ENCODE measurements at regions not wholly inside any gene's neighbourhood (a gene's known extent, or its start where the extent isn't known, plus 50 kb on each side); places are given as distances from the start of the nearest gene placed in this dataset.

DNA sequence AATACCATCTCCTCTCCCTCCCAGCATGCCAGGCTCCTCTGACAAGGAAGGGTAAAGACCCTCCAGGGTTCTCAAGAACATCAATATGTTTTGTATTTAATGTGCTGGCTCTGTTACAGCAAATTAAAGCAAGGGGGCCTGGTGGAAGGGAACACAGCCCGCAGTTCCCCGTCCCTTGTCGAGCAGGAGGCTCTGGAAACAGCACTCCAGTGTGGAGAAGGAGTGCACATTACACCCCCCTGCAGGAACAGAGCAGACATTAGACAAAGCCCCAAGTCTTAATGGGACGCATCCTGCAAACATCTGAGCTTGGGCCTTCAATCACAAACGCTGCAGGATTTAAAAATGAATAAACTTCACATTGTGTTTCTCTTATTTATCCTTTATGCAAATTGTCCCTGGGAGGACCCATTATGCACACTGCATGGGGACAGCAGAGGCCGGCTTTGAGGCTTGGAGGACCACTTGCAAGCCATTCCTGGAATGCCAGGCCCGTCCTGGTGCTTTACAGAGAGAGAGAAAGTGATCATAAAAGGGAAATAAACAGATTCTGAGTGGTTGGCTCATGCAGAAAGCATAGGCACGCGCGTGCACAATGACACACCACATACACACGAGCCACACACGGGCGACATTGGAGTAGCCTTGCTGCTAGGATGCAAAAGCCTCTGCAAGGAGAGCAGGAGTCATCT is 328.7 kb downstream of the SMAD2 start:
- no peak overlapping the region for H3K4me2 ChIP-seq (ENCODE audit: low read depth, low read length, poor library complexity, severe bottlenecking)
- peaks cover 6% of the 10 kb centered on the region for H3K4me1 ChIP-seq (ENCODE audit: low read length)
- H3K79me2 ChIP-seq (ENCODE audit: low read length), result no peaks in the 10 kb centered on the region
- no peaks in the 10 kb centered on the region for H3K27me3 ChIP-seq (ENCODE audit: low read length)
- H3K9me3 ChIP-seq (ENCODE audit: low read length), result no peaks in the 10 kb centered on the region
- H3K27ac ChIP-seq (ENCODE audit: low read length), result no peak overlapping the region
- H3K9ac ChIP-seq (ENCODE audit: low read length), result no peak overlapping the region
- H4K20me1 ChIP-seq (ENCODE audit: insufficient read depth, low read depth, low read length), result no peaks in the 10 kb centered on the region
- no peak overlapping the region for H2AFZ ChIP-seq (ENCODE audit: low read length)
- no peak overlapping the region for H3K4me3 ChIP-seq (ENCODE audit: low read length)
- H3K9me2 ChIP-seq (replicated peaks; ENCODE audit: insufficient read depth, low read length), result no peaks in the 10 kb centered on the region
- H3K36me3 ChIP-seq (ENCODE audit: insufficient read depth, low read length), result no peaks in the 10 kb centered on the region
- DNase-seq, result no peak

DNA sequence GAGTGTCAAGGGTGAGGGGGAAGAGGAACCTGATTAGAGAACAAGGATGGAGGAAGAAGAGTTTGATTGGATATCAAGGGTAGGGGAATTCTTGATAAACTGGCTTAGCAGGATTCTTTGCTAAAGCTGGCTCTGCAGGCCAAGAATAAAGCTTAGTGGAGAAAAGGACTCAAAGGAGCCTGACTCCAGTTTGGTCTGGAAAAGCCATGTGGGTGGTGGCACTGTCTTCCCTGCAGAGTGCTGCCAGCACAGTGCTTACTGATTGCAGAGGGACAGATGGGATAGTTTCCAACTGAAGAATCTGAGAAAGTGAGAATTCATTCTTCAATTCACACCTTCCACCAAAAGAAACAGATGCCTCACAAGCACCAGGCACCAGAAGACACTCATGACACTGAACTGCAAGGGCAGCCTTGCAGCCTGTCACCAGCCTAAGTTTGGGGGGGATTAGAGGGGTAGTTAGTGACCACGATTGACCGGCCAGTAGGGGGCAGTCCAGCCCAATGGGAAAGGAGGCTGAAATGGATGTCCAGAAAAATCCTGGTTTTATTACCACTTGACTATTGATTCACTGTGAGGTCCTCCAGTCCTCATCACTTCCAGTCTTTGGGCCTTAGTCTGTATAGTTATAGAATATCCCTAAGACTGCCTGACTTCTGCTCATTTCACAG is 334.5 kb downstream of the SMAD2 start:
- Histone ChIP-seq H3K4me1 (ENCODE audit: low read length) (no peaks in the 10 kb centered on the region), H3K27ac (ENCODE audit: low read length) (no peak overlapping the region), H3K9me2 (replicated peaks; ENCODE audit: insufficient read depth, low read length) (no peaks in the 10 kb centered on the region), H3K9ac (ENCODE audit: low read length) (no peak overlapping the region), H3K79me2 (ENCODE audit: low read length) (no peaks in the 10 kb centered on the region), H2AFZ (ENCODE audit: low read length) (no peak overlapping the region), H3K9me3 (ENCODE audit: low read length) (no peaks in the 10 kb centered on the region), H4K20me1 (ENCODE audit: insufficient read depth, low read depth, low read length) (no peaks in the 10 kb centered on the region), H3K4me2 (ENCODE audit: low read depth, low read length, poor library complexity, severe bottlenecking) (no peak overlapping the region), H3K36me3 (ENCODE audit: insufficient read depth, low read length) (no peaks in the 10 kb centered on the region), H3K27me3 (ENCODE audit: low read length) (no peaks in the 10 kb centered on the region), H3K4me3 (ENCODE audit: low read length) (no peak overlapping the region)
- DNase-seq, result peak; percentile 82

DNA sequence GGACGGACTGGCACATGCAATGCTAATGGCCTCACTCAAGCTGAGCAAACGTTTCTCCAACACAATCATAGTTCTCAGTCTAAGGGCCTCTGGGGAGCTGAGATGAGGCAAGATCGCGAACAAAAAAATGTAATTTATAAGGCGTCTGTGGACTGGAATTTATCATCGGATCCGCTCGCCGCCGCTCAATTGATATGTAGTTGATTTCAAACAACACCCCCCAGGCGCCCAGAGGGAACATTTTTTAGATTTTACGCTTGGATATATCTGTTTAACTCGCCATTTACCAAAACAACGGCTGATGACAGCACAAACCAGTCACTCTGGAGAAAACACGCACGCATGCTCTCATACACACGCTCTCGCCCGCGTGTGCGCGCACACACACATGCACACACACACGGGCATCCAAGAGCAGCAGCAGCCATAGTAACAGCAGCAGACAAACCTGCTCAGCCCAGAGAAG is 335.8 kb downstream of the SMAD2 start:
- no peak overlapping the region for H3K9ac ChIP-seq (ENCODE audit: low read length)
- H3K4me1 ChIP-seq (ENCODE audit: low read length), result no peaks in the 10 kb centered on the region
- H3K36me3 ChIP-seq (ENCODE audit: insufficient read depth, low read length), result no peaks in the 10 kb centered on the region
- no peaks in the 10 kb centered on the region for H3K9me3 ChIP-seq (ENCODE audit: low read length)
- no peak overlapping the region for H3K27ac ChIP-seq (ENCODE audit: low read length)
- H3K27me3 ChIP-seq (ENCODE audit: low read length), result no peaks in the 10 kb centered on the region
- H3K79me2 ChIP-seq (ENCODE audit: low read length), result no peaks in the 10 kb centered on the region
- no peak overlapping the region for H2AFZ ChIP-seq (ENCODE audit: low read length)
- no peaks in the 10 kb centered on the region for H3K9me2 ChIP-seq (replicated peaks; ENCODE audit: insufficient read depth, low read length)
- no peak overlapping the region for H3K4me3 ChIP-seq (ENCODE audit: low read length)
- no peak for DNase-seq
- no peaks in the 10 kb centered on the region for H4K20me1 ChIP-seq (ENCODE audit: insufficient read depth, low read depth, low read length)
- H3K4me2 ChIP-seq (ENCODE audit: low read depth, low read length, poor library complexity, severe bottlenecking), result no peak overlapping the region

DNA sequence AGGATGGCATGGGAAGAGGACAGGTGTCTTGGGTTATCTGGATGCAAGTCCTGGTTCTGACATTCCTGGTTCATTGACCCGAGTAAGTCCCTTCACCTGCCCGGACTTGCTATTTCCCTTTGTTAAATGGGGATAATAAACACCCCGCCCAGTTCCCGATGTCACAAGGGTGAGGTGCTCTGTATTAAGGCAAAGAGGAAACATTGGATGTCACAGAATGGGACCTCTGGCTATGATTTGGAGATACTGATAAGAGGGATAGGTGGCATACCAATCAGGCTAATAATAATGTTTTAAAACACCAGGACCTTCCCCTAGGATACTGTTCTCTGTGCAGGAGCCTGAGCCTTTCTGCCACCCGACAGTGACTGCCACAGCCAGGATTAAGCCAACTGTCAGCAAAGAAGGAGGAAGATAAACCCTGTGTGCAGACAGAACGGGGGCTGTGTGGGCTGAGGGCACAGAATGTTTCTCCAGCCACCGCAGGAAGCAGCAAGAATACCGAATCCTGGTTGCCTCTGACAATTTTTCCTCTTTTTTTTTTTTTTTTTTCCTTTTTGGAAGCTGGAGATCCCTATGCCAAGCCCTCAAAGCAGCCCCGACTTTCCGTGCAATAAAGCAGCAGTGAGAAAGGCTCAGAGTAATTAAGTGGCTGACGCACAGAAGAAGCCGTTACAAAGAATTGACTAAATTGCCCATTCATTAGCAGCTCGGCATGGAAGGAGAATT is 336.6 kb downstream of the SMAD2 start:
- H3K4me2 ChIP-seq (ENCODE audit: low read depth, low read length, poor library complexity, severe bottlenecking), result no peak overlapping the region
- no peak overlapping the region for H3K4me3 ChIP-seq (ENCODE audit: low read length)
- no peak overlapping the region for H3K9ac ChIP-seq (ENCODE audit: low read length)
- H3K9me3 ChIP-seq (ENCODE audit: low read length), result no peaks in the 10 kb centered on the region
- H3K4me1 ChIP-seq (ENCODE audit: low read length), result no peaks in the 10 kb centered on the region
- H3K9me2 ChIP-seq (replicated peaks; ENCODE audit: insufficient read depth, low read length), result no peaks in the 10 kb centered on the region
- no peaks in the 10 kb centered on the region for H3K36me3 ChIP-seq (ENCODE audit: insufficient read depth, low read length)
- no peaks in the 10 kb centered on the region for H3K27me3 ChIP-seq (ENCODE audit: low read length)
- no peak overlapping the region for H2AFZ ChIP-seq (ENCODE audit: low read length)
- H3K27ac ChIP-seq (ENCODE audit: low read length), result no peak overlapping the region
- H3K79me2 ChIP-seq (ENCODE audit: low read length), result no peaks in the 10 kb centered on the region
- no peaks in the 10 kb centered on the region for H4K20me1 ChIP-seq (ENCODE audit: insufficient read depth, low read depth, low read length)
- no peak for DNase-seq

DNA sequence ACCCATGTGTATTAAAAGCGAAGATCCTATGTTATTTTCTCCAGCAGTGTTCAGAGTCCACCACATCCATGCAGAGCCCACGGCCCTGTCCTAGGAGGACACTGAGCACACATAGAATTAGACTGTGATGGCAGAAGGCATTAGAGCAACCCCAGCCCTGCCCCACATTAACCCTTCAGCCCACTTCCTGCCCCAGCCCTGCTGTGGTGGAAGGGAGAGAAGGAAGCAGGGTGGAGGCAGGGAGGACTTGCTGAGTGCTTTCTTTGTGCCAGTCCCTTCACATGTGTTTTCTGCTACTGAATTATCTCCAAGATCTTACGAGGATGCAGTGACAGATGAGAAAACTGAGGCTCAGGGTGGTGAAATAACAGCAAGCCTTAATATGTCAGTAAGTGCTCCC is 339.0 kb downstream of the SMAD2 start:
- H3K9me3 ChIP-seq (ENCODE audit: low read length), result no peaks in the 10 kb centered on the region
- H3K9me2 ChIP-seq (replicated peaks; ENCODE audit: insufficient read depth, low read length), result no peaks in the 10 kb centered on the region
- no peak overlapping the region for H3K4me2 ChIP-seq (ENCODE audit: low read depth, low read length, poor library complexity, severe bottlenecking)
- no peak overlapping the region for H3K27ac ChIP-seq (ENCODE audit: low read length)
- H3K36me3 ChIP-seq (ENCODE audit: insufficient read depth, low read length), result no peaks in the 10 kb centered on the region
- no peak overlapping the region for H3K9ac ChIP-seq (ENCODE audit: low read length)
- no peak for DNase-seq
- no peaks in the 10 kb centered on the region for H3K79me2 ChIP-seq (ENCODE audit: low read length)
- H2AFZ ChIP-seq (ENCODE audit: low read length), result no peak overlapping the region
- no peak overlapping the region for H3K4me3 ChIP-seq (ENCODE audit: low read length)
- H3K27me3 ChIP-seq (ENCODE audit: low read length), result no peaks in the 10 kb centered on the region
- no peaks in the 10 kb centered on the region for H4K20me1 ChIP-seq (ENCODE audit: insufficient read depth, low read depth, low read length)
- no peaks in the 10 kb centered on the region for H3K4me1 ChIP-seq (ENCODE audit: low read length)

DNA sequence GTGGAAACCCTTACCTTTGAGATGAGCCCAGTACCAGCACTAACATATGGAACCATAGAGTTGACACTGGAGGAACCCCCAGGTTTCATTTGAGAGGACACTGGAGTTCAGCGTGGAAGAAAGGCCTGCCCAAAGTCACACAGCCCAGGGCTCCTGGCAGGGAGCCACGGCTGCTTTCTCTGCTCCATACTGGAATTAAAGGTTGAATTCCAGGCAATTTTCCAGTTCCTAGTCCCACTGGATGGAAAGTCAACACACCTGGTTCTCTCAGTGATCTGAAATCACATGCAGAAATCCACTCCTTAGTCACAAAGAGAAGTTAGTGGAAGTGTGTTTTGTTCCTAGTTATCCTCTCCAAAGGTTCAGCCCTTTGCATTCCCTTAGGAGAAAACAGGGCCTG is 336.1 kb upstream of the SKOR2 start:
- DNase-seq, result peak; percentile 5
- Histone ChIP-seq H3K4me2 (ENCODE audit: low read depth, low read length, poor library complexity, severe bottlenecking) (no peak overlapping the region), H3K36me3 (ENCODE audit: insufficient read depth, low read length) (no peaks in the 10 kb centered on the region), H3K79me2 (ENCODE audit: low read length) (no peaks in the 10 kb centered on the region), H3K4me1 (ENCODE audit: low read length) (no peaks in the 10 kb centered on the region), H3K4me3 (ENCODE audit: low read length) (no peak overlapping the region), H3K9ac (ENCODE audit: low read length) (no peak overlapping the region), H3K27ac (ENCODE audit: low read length) (no peak overlapping the region), H3K9me2 (replicated peaks; ENCODE audit: insufficient read depth, low read length) (no peaks in the 10 kb centered on the region), H4K20me1 (ENCODE audit: insufficient read depth, low read depth, low read length) (no peaks in the 10 kb centered on the region), H3K9me3 (ENCODE audit: low read length) (no peaks in the 10 kb centered on the region), H3K27me3 (ENCODE audit: low read length) (no peaks in the 10 kb centered on the region), H2AFZ (ENCODE audit: low read length) (no peak overlapping the region)

DNA sequence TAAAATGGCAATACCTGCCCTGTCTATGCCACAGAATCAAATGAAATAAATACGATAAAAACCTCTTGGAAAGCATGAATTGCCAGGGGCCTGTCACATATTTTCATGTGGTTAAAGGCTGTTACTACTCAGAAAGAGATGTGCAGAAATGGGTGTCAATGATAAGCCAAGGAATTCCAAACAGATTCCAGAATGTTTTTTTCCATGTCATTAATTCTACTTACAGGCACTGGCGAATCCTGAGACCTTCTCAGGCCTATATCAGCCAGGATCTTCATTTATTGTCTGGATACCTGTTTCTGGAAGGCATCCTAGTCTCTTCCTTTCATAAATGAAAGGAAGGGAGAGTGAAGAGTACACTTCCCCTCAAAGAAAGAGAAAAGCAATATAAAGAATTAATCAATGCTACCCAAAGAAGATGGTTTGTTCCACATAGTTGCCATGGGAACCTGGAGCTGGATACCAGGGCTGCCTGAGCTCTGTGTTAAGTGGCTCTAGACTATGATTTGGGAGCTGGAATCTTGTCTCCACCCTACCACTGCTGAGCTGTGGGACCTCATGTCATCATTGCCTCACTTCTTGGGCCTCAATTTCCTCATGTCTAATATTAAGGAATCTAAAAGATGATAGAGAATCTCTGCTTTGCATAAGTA is 335.1 kb upstream of the SKOR2 start:
- Histone ChIP-seq H3K27me3 (ENCODE audit: low read length) (no peaks in the 10 kb centered on the region), H2AFZ (ENCODE audit: low read length) (no peak overlapping the region), H3K36me3 (ENCODE audit: insufficient read depth, low read length) (no peaks in the 10 kb centered on the region), H3K79me2 (ENCODE audit: low read length) (no peaks in the 10 kb centered on the region), H3K4me1 (ENCODE audit: low read length) (no peaks in the 10 kb centered on the region), H3K9me3 (ENCODE audit: low read length) (no peaks in the 10 kb centered on the region), H3K9me2 (replicated peaks; ENCODE audit: insufficient read depth, low read length) (no peaks in the 10 kb centered on the region), H3K4me3 (ENCODE audit: low read length) (no peak overlapping the region), H3K4me2 (ENCODE audit: low read depth, low read length, poor library complexity, severe bottlenecking) (no peak overlapping the region), H3K9ac (ENCODE audit: low read length) (no peak overlapping the region), H4K20me1 (ENCODE audit: insufficient read depth, low read depth, low read length) (no peaks in the 10 kb centered on the region), H3K27ac (ENCODE audit: low read length) (no peak overlapping the region)
- no peak for DNase-seq

DNA sequence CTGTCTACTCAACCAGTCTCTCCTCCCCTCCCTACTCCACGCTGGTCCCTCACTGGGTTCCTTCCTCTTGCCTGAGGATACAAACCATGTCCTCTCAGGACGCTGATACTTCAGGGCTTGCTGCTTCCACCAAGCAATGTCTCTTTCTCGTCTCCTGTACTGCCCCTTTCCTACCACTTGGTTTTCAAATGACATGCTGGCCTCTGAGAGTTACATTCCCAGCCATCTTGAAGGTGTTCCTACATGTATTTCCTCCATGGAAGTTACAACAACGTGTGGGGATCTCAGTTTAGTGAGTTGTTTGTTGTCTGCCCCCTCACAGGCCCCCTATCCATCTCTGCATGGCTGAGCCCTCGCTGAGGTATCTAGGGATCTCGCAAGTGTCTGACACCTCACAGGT is 334.5 kb upstream of the SKOR2 start:
- no peak overlapping the region for H3K9ac ChIP-seq (ENCODE audit: low read length)
- H3K9me3 ChIP-seq (ENCODE audit: low read length), result no peaks in the 10 kb centered on the region
- H3K4me1 ChIP-seq (ENCODE audit: low read length), result no peaks in the 10 kb centered on the region
- H3K36me3 ChIP-seq (ENCODE audit: insufficient read depth, low read length), result no peaks in the 10 kb centered on the region
- H2AFZ ChIP-seq (ENCODE audit: low read length), result no peak overlapping the region
- no peaks in the 10 kb centered on the region for H3K79me2 ChIP-seq (ENCODE audit: low read length)
- H4K20me1 ChIP-seq (ENCODE audit: insufficient read depth, low read depth, low read length), result no peaks in the 10 kb centered on the region
- H3K4me2 ChIP-seq (ENCODE audit: low read depth, low read length, poor library complexity, severe bottlenecking), result no peak overlapping the region
- DNase-seq, result peak; percentile 35
- H3K9me2 ChIP-seq (replicated peaks; ENCODE audit: insufficient read depth, low read length), result no peaks in the 10 kb centered on the region
- no peak overlapping the region for H3K27ac ChIP-seq (ENCODE audit: low read length)
- H3K27me3 ChIP-seq (ENCODE audit: low read length), result no peaks in the 10 kb centered on the region
- H3K4me3 ChIP-seq (ENCODE audit: low read length), result no peak overlapping the region
